HEK293T (cell line): ENCODE measurements at regions not wholly inside any gene's neighbourhood (a gene's known extent, or its start where the extent isn't known, plus 50 kb on each side); places are given as distances from the start of the nearest gene placed in this dataset.
"Not testable (repeated sequence)": the region's sequence is repeated elsewhere in the genome, so short reads cannot be mapped to it uniquely, and the experiment has no call there.

Experiments
- ARNT ChIP-seq: fragments of 450-650 bp; IDR thresholded peaks from 2 replicates; pipeline ENCODE4 v1.6.1; 2017; ENCODE audit warnings: mild to moderate bottlenecking
- CTBP1 ChIP-seq: fragments of 450-650 bp; IDR thresholded peaks from 2 replicates; pipeline ENCODE4 v1.6.1; 2016; ENCODE audit warnings: borderline replicate concordance
- ELF4 ChIP-seq: fragments of 450-650 bp; IDR thresholded peaks from 2 replicates; pipeline ENCODE4 v1.6.1; 2017; ENCODE audit warnings: antibody characterized with exemption
- FOXM1 ChIP-seq: fragments of 450-650 bp; IDR thresholded peaks from 2 replicates; pipeline ENCODE4 v1.6.1; 2017; ENCODE audit warnings: mild to moderate bottlenecking, borderline replicate concordance
- L3MBTL2 ChIP-seq: fragments of 450-650 bp; conservative IDR thresholded peaks from 2 replicates; pipeline ENCODE4 v1.6.1; 2016; ENCODE audit warnings: mild to moderate bottlenecking
- SUZ12 ChIP-seq: fragments of 450-650 bp; IDR thresholded peaks from 2 replicates; pipeline ENCODE4 v1.6.1; 2016; ENCODE audit warnings: mild to moderate bottlenecking
- ZNF384 ChIP-seq: fragments of 450-650 bp; IDR thresholded peaks from 2 replicates; pipeline ENCODE4 v1.6.1; 2016
- TF ChIP-seq, protein P1 (sequence below): fragments of 450-650 bp; IDR thresholded peaks from 2 replicates; pipeline ENCODE4 v1.6.1; 2016

DNA sequence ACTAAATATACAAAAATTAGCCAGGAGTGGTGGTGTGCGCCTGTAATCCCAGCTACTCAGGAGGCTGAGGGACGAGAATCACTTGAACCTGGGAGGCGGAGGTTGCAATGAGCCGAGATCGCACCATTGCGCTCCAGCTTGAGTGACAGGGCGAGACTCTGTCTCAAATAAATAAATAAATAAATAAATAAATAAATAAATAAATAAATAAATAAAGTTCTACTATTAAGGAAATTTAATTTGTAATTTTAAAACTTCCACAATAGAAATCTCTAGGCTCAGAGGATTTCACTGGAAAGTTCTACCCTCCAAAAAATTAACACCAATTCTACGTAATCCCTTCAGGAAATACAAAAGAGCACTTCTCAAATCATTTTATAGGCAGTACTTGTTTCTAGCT, 187.9 kb upstream of the NR5A2 start:
- TF ChIP-seq, protein P1, sequence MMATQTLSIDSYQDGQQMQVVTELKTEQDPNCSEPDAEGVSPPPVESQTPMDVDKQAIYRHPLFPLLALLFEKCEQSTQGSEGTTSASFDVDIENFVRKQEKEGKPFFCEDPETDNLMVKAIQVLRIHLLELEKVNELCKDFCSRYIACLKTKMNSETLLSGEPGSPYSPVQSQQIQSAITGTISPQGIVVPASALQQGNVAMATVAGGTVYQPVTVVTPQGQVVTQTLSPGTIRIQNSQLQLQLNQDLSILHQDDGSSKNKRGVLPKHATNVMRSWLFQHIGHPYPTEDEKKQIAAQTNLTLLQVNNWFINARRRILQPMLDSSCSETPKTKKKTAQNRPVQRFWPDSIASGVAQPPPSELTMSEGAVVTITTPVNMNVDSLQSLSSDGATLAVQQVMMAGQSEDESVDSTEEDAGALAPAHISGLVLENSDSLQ, result not testable (repeated sequence)
- TF ChIP-seq CTBP1, ZNF384, ELF4, SUZ12, L3MBTL2, ARNT, FOXM1: not testable (repeated sequence)
